DND-41 (cell line): ENCODE measurements at regions not wholly inside any gene's neighbourhood (a gene's known extent, or its start where the extent isn't known, plus 50 kb on each side); places are given as distances from the start of the nearest gene placed in this dataset.

Source experiments
- EZH2 ChIP-seq: IDR thresholded peaks from 3 replicates; pipeline ENCODE4 v1.6.1; 2012; ENCODE audit warnings: borderline replicate concordance, low read depth, mild to moderate bottlenecking, moderate library complexity, low read length, inconsistent platforms; ENCODE audit not compliant: severe bottlenecking
- TF ChIP-seq, protein P1 (sequence below): IDR thresholded peaks from 2 replicates; pipeline ENCODE4 v1.5.1; 2012; ENCODE audit warnings: borderline replicate concordance, low read length, moderate library complexity, mild to moderate bottlenecking; ENCODE audit not compliant: poor library complexity, severe bottlenecking; ENCODE audit errors: extremely low read depth

DNA sequence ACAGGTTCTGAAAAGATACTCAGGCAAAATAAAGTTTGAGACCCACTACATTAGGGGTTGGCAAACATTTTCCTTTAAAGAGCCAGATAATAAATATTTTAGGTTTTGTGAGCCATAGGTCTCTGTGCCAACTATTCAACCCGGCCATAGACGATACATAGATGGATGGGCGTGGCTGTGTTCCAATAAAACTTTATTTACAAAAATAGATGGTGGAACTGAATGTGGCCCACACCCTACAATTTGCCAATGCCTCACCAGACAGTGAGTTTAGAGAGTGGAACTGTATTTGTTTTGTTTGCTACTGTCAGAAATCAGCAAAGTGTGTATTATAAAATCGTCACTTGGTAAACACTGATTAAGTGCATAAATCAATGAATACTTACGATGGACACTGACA, 78.0 kb downstream of the ACKR3 start:
- TF ChIP-seq, protein P1, sequence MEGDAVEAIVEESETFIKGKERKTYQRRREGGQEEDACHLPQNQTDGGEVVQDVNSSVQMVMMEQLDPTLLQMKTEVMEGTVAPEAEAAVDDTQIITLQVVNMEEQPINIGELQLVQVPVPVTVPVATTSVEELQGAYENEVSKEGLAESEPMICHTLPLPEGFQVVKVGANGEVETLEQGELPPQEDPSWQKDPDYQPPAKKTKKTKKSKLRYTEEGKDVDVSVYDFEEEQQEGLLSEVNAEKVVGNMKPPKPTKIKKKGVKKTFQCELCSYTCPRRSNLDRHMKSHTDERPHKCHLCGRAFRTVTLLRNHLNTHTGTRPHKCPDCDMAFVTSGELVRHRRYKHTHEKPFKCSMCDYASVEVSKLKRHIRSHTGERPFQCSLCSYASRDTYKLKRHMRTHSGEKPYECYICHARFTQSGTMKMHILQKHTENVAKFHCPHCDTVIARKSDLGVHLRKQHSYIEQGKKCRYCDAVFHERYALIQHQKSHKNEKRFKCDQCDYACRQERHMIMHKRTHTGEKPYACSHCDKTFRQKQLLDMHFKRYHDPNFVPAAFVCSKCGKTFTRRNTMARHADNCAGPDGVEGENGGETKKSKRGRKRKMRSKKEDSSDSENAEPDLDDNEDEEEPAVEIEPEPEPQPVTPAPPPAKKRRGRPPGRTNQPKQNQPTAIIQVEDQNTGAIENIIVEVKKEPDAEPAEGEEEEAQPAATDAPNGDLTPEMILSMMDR = no peak
- TF ChIP-seq EZH2 = no peak
